HG03558 (cell line): ENCODE measurements at regions not wholly inside any gene's neighbourhood (a gene's known extent, or its start where the extent isn't known, plus 50 kb on each side); places are given as distances from the start of the nearest gene placed in this dataset.
"Not testable (repeated sequence)": the region's sequence is repeated elsewhere in the genome, so short reads cannot be mapped to it uniquely, and the experiment has no call there.

Experiments used
- ATAC-seq: cut with Tn5 transposase; IDR thresholded peaks from one replicate; pipeline ENCODE4 v1.9.1; 2021; ENCODE audit warnings: moderate number of reproducible peaks; ENCODE audit not compliant: unreplicated experiment; ENCODE audit errors: extremely low read depth

DNA sequence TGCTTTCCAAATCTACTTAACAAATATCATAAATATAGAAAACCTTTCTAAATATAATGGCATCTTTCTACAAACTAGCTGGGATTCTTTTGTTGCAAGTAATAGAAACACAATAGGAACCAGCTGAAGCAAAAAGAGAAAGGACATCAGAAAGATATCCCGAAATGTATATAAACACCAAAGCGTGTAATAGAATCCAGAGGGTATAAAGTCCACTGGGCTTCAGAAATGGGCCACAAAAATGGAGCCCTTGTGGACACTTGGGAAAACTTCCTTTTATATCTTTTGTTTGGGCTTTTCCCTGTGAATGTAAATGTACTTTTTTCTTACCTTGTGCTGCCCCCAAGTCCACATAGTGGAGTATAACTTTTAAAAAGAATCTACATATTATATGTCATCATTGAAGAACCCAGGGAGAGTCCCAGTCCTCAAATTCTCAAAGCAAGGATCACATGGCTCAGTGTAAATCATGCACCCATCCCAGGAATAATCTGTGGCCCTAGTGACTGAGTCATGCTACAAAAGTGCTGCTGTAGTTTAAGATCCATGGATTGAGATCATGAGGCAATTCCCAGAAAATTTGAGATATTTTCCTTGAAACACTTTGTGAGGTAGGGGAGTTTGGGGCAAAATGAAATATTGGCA is 457.0 kb downstream of the EPM2A start:
- ATAC-seq = no peak

DNA sequence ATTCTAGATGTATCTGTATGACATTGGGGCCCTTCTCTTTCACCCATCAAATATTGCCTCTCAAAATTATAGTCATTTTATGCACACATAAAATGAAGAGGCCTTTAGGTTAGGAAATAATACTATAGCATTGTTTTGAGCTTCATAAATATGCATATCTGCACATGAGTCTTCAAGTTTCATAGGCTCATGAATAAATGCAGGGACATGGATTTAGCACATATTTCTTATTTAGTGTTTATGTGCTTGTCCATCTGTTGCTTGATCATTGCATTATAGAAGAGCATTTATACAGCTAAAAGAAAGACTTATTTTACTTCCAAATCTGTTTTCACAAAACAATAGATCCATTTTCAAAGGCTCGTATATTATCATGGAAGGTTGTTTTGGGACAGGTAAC is 455.8 kb downstream of the EPM2A start:
- ATAC-seq = no peak

GRCh38 chr6:145279993-145280392 is 455.3 kb downstream of the EPM2A start:
- no peak for ATAC-seq

DNA sequence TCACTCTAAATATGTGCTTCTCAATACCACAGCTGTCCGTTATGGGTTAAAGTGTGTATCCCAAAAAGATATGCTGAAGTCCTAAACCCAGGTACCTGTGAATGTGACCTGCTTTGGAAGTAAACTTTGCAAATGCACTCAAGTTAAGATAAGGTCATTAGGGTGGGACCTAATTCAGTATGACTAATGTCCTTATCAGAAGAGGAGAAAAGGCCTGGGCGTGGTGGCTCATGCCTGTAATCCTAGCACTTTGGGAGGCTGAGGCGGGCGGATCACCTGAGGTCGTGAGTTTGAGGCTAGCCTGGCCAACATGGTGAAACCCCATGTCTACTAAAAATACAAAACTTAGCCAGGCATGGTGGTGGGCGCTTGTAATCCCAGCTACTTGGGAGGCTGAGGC is 452.1 kb downstream of the EPM2A start:
- ATAC-seq = not testable (repeated sequence)

- ATAC-seq = no peak
Measured at GRCh38 chr6:145283856-145284255, 451.5 kb downstream of the EPM2A start.

DNA sequence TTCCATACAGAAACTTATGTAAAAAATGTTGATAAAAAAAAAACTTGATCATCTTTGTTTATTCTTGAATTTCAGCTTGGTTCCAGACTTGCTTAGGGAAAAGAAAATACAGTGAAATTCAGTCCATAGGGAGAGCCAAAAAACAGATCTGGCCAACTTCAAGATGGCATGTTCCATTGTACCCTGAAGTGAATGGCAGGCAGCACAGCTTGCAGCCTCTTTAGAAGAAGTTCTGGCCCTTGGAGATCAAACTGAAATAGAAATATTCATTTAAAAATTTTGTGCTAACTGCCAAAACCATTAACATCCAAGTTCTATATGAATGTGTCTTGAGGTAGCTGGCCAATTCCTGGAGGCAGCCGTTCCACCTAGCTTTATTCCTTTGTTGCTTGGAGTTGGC is 448.4 kb downstream of the EPM2A start:
- ATAC-seq = no peak

GRCh38 chr6:145289573-145289972 is 445.7 kb downstream of the EPM2A start:
- no peak for ATAC-seq

GRCh38 chr6:145290122-145290521 is 445.2 kb downstream of the EPM2A start:
- no peak for ATAC-seq

DNA sequence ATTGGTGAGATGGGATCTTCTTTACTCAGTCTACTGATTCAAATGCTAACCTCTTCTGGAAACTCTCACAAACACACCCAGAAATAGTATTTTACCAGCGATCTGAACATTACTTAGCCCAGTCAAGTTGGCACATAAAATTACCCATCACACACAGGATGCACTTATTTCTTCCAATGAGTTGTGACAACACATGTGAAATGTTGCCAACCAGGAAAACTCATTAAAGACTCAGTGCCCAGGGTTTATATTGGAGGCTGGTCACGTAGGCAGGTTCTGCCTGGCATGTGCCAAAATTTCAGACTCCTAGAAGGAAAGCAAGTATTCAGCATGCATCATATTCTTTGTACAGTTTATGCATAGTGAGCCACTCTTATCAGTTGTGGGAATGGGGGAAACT is 443.3 kb downstream of the EPM2A start:
- no peak for ATAC-seq

- no peak for ATAC-seq
Measured at GRCh38 chr6:145294942-145295341, 440.4 kb downstream of the EPM2A start.

DNA sequence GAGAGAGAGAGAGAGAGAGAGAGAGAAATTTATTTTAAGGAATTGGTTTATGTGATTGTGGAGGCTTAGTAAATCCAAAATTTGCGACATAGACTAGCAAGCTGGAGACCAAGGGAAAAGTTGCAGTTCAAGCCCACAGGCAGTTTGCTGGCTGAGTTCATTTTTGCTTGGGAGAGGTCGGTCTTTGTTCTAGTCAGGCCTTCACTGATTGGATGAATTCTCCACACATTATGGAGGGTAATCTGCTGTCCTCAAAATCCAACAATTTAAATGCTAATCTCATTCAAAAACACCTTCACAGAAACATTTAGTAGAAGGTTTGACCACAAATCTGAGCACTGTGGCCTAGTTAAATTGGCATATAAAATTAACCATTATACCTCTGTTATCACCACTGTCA is 439.6 kb downstream of the EPM2A start:
- no peak for ATAC-seq

DNA sequence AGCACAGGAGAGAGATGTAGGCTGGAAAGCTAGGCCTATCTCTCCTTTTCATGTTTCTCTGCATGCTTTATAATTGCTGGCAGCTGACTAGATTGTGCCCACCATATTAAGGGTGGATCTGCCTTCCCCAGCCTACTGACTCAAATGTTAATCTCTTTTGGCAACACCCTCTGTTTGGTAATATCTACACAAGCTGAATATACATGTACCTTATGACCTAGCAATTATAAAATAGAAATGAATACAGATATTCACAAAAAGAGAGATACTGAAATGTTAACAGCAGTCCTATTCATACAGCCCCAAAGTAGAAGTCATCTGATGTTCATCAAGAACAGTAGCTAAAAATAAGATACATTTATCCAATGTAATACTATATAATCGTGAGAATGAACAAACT is 429.6 kb downstream of the EPM2A start:
- no peak for ATAC-seq

DNA sequence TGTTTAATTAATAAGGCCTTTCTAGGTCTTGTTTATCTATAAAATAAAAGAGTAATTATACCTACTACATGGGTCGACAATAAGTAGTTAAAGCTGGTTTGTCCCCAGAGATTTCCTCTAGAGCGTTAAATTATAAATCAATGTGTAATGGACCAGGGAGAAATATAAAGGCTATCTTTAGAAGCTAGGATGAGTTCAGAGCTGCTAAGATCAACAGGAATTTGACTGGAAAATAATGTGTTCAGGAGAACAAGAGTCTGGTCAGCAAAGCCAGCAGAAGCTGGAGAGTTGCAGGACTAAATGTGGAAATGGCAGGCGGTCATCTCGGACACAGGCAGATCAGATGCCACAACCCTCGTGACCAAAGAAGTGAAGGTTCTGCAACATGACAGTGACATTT is 428.8 kb downstream of the EPM2A start:
- no peak for ATAC-seq

GRCh38 chr6:145309842-145310535 is 425.3 kb downstream of the EPM2A start:
- no peak for ATAC-seq

- no peak for ATAC-seq
Measured at GRCh38 chr6:145312481-145312880, 422.8 kb downstream of the EPM2A start.

DNA sequence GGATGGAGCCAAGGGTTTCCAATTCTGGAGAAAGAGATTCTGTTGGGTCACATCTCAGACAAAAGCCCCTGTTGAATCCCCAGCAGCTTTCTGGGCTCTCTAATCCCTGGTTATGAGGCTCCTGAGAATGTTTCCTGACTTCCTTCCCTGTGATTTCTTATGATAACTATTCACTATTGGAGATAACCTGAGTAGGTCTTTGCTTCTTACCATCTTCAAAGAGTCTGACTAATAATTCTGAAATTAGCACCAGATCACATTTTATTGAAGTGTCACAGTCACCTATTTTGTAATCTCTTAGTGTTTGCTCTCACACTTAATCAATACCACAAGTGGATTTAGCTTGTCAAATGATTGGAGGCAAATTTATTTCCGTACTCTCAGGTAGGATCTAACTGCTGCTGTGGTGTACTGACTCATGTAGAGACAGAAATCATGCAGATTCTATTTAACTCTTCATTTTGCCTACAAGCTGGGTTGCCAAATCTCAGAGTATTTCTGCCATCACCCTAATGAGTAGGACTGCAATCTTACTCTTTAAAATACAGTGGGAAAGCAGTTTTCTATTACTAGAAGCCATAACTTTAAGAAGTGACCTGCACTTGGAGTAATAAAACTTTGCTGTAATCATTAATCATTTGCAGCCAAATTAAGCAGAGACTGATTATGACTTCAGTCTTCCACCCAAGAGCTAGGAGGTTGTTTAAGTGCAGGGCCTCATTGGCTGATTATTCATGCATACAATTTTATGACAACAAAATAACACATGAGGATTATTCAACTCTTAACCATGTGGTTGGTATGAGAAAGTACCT is 422.1 kb downstream of the EPM2A start:
- ATAC-seq = no peak

GRCh38 chr6:145315982-145316600 is 419.2 kb downstream of the EPM2A start:
- ATAC-seq = no peak

GRCh38 chr6:145318952-145319351 is 416.4 kb downstream of the EPM2A start:
- ATAC-seq = no peak

GRCh38 chr6:145319605-145320004 is 415.7 kb downstream of the EPM2A start:
- no peak for ATAC-seq

DNA sequence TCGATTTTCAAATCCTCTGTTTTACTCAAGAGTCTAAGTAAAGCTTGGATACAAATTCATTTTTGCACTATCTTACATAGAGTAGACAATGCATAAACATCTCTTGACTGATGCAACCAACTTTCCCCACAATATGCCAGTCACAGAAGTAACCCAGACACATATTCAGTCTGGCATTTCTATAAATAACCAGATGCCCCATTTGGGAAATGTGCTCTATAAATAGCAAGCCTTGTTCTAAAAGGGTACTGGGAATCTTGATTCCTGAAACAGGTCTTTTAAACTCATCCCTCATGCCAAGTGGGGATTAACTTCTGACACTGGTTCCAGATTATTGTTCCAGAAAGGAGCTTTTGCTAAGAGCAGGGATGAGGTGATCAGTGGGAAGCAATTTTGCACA is 411.7 kb downstream of the EPM2A start:
- ATAC-seq = no peak

- ATAC-seq = no peak
Measured at GRCh38 chr6:145327586-145327985, 407.7 kb downstream of the EPM2A start.
